GM12878 (cell line): ENCODE measurements at regions not wholly inside any gene's neighbourhood (a gene's known extent, or its start where the extent isn't known, plus 50 kb on each side); places are given as distances from the start of the nearest gene placed in this dataset.

Experiments used
- ATAC-seq: fragments of 200-7000 bp; cut with Tn5 transposase; 3 replicates; pipeline ENCODE4 v1.9.1; 2020; ENCODE audit warnings: mild to moderate bottlenecking, moderate library complexity
- BruUV-seq: library from RNA; stranded (reverse); fragments of 400-500 nt; replicated peaks from 2 replicates; lab custom pipeline; 2021; lab: Mats Ljungman, UMichigan
- CTCF ChIA-PET: fragments of 300-600 bp; sonication (Branson Sonifier 250); formaldehyde crosslinking; extraction: SDS; loops from one replicate; lab custom pipeline; 2021; ENCODE audit warnings: inconsistent platforms; lab: Yijun Ruan, JAX
- POLR2A ChIA-PET: fragments of 350-600 bp; formaldehyde crosslinking; extraction: SDS; loops from one replicate; lab custom pipeline; 2021; ENCODE audit warnings: inconsistent platforms; lab: Charles Lee
- RAD21 ChIA-PET: fragments of 300-600 bp; sonication (Branson Sonifier 250); formaldehyde crosslinking; loops from one replicate; lab custom pipeline; 2023; ENCODE audit warnings: antibody characterized with exemption; ENCODE audit not compliant: unreplicated experiment; lab: Charles Lee
- SMC1A ChIA-PET: fragments of 300-600 bp; sonication (Branson Sonifier 250); formaldehyde crosslinking; loops from one replicate; lab custom pipeline; 2023; ENCODE audit not compliant: unreplicated experiment, uncharacterized antibody; lab: Charles Lee
- DNase-seq: peaks from one replicate; pipeline ENCODE4 v3.0.0-alpha.2; 2011; ENCODE audit warnings: low read depth, low spot score
- FAIRE-seq: peaks from 3 replicates; lab custom pipeline; 2011; peaks lifted over from hg19 to GRCh38; lab: Jason Lieb, UNC
- H2AFZ ChIP-seq: 2 replicates; pipeline ENCODE4 v1.6.0; 2011; ENCODE audit warnings: low read depth, low read length, control low read depth; ENCODE audit not compliant: control insufficient read depth
- H3K27ac ChIP-seq: 2 replicates; pipeline ENCODE4 v1.5.1; 2011; ENCODE audit warnings: control low read depth; ENCODE audit not compliant: control insufficient read depth, insufficient read depth
- H3K27me3 ChIP-seq, 2 experiments: replicated peaks in 1 of 2; 2 replicates each; pipeline versions ENCODE4 v1.6.0 to v1.6.1; 2011; ENCODE audit warnings: low read length in 1 of 2; ENCODE audit not compliant: control insufficient read depth in 2 of 2, insufficient read depth in 2 of 2
- H3K36me3 ChIP-seq, 2 experiments: 2 replicates each; pipeline ENCODE4 v1.5.1; 2011; ENCODE audit warnings: low read length in 1 of 2; ENCODE audit not compliant: control insufficient read depth in 2 of 2, insufficient read depth in 2 of 2
- H3K4me1 ChIP-seq: 2 replicates; pipeline ENCODE4 v1.6.1; 2011; ENCODE audit warnings: mild to moderate bottlenecking, low read length, moderate library complexity, mixed read lengths; ENCODE audit not compliant: control insufficient read depth, insufficient read depth
- H3K4me2 ChIP-seq: 2 replicates; pipeline ENCODE4 v1.6.0; 2011; ENCODE audit warnings: control low read depth; ENCODE audit not compliant: control insufficient read depth, insufficient read depth
- H3K4me3 ChIP-seq: fragments of 200-600 bp; sonication (generic); 2 replicates; pipeline ENCODE4 v1.5.1; 2016
- H3K79me2 ChIP-seq: 2 replicates; pipeline ENCODE4 v1.6.0; 2011; ENCODE audit warnings: low read length; ENCODE audit not compliant: control insufficient read depth, insufficient read depth
- H3K9ac ChIP-seq: 2 replicates; pipeline ENCODE4 v1.8.0; 2011; ENCODE audit warnings: low read length, control low read depth, mixed read lengths; ENCODE audit not compliant: control insufficient read depth, insufficient read depth
- H3K9me3 ChIP-seq: replicated peaks from 3 replicates; pipeline ENCODE4 v1.5.1; 2011; ENCODE audit warnings: mild to moderate bottlenecking, low read length; ENCODE audit not compliant: control insufficient read depth, insufficient read depth
- H4K20me1 ChIP-seq: 2 replicates; pipeline ENCODE4 v1.6.0; 2011; ENCODE audit not compliant: control insufficient read depth, insufficient read depth
- ATF2 ChIP-seq: IDR thresholded peaks from 2 replicates; pipeline ENCODE4 v1.6.1; 2012; ENCODE audit warnings: low read length, inconsistent platforms
- BCL3 ChIP-seq: IDR thresholded peaks from 2 replicates; pipeline ENCODE4 v1.6.1; 2011; ENCODE audit warnings: borderline replicate concordance, low read depth, mild to moderate bottlenecking, moderate library complexity, low read length; ENCODE audit not compliant: insufficient read depth, poor library complexity, severe bottlenecking
- BHLHE40 ChIP-seq, 2 experiments: fragments of 450-650 bp in 1 of 2; IDR thresholded peaks; 2 replicates each; pipeline ENCODE4 v1.6.1; 2011 to 2017; ENCODE audit warnings: low read depth in 2 of 2, borderline replicate concordance in 1 of 2, improper control_type of control experiment in 1 of 2, low read length in 1 of 2, mild to moderate bottlenecking in 1 of 2
- DPF2 ChIP-seq: fragments of 450-650 bp; IDR thresholded peaks from 2 replicates; pipeline ENCODE4 v1.6.1; 2017; ENCODE audit warnings: mild to moderate bottlenecking
- E2F4 ChIP-seq: IDR thresholded peaks from 2 replicates; pipeline ENCODE4 v1.6.1; 2012; ENCODE audit warnings: low read depth, low read length, improper control_type of control experiment
- IKZF2 ChIP-seq, 2 experiments: fragments of 450-650 bp; IDR thresholded peaks; 2 replicates each; pipeline ENCODE4 v1.6.1; 2017; ENCODE audit warnings: mild to moderate bottlenecking in 2 of 2, moderate library complexity in 2 of 2
- MLLT1 ChIP-seq: fragments of 450-650 bp; IDR thresholded peaks from 2 replicates; pipeline ENCODE4 v1.6.1; 2016; ENCODE audit warnings: mild to moderate bottlenecking
- MTA3 ChIP-seq: IDR thresholded peaks from 2 replicates; pipeline ENCODE4 v1.6.1; 2012; ENCODE audit warnings: low read length, inconsistent platforms, borderline replicate concordance
- NR2F1 ChIP-seq: fragments of 450-650 bp; conservative IDR thresholded peaks from 2 replicates; pipeline ENCODE4 v1.6.1; 2017; ENCODE audit warnings: mild to moderate bottlenecking
- POLR2A ChIP-seq: IDR thresholded peaks from 2 replicates; pipeline ENCODE4 v1.6.1; 2011; ENCODE audit warnings: low read depth, mild to moderate bottlenecking, low read length
- SIN3A ChIP-seq: IDR thresholded peaks from 2 replicates; pipeline ENCODE4 v1.6.1; 2012; ENCODE audit warnings: low read depth, low read length, improper control_type of control experiment
- TCF3 ChIP-seq: IDR thresholded peaks from 2 replicates; pipeline ENCODE4 v1.6.1; 2012; ENCODE audit warnings: low read depth, mild to moderate bottlenecking, low read length, borderline replicate concordance; ENCODE audit not compliant: insufficient read depth
- ZNF687 ChIP-seq: fragments of 450-650 bp; IDR thresholded peaks from 2 replicates; pipeline ENCODE4 v1.6.1; 2017; ENCODE audit warnings: mild to moderate bottlenecking, moderate library complexity
- WGBS: methylation state at CpG from one replicate; pipeline ENCODE4 v1.1.6; 2016; ENCODE audit warnings: low lambda C conversion rate; ENCODE audit not compliant: insufficient replicate concordance, insufficient coverage; ENCODE audit errors: missing lambda C conversion rate; 5-methylcytosine and 5-hydroxymethylcytosine counted together
- in situ Hi-C: fragments of 300-500 bp; cut with MboI; formaldehyde crosslinking; loops from 9 replicates; pipeline ENCODE4 v1.14.3; 2018; ENCODE audit warnings: mixed read lengths
- intact Hi-C: fragments of 100-400 bp; cut with micrococcal nuclease; formaldehyde crosslinking; loops from one replicate; pipeline ENCODE4 v1.14.2; 2022; ENCODE audit not compliant: unreplicated experiment

GRCh38 chr9:38164659-38165221 is 95.7 kb upstream of the SHB start:
- Histone ChIP-seq H3K79me2 (no peaks in the 10 kb centered on the region), H3K36me3 (no peaks in the 10 kb centered on the region), H3K9ac (no peak overlapping the region), H4K20me1 (no peaks in the 10 kb centered on the region), H3K4me2 (no peak overlapping the region), H3K4me1 (no peaks in the 10 kb centered on the region; the same call in 1 of the 2 replicates), H3K4me3 (no peak overlapping the region), H3K9me3 (peaks cover under 1% of the 10 kb centered on the region; the same call in 2 of the 3 replicates), H3K27me3 (no peaks in the 10 kb centered on the region), H2AFZ (no peak overlapping the region), H3K27ac (no peak overlapping the region)
- FAIRE-seq (no peak), ATAC-seq (peak; percentile 35; the same call in 2 of the 3 replicates), DNase-seq (no peak)
- intact Hi-C loops (no loop called here), in situ Hi-C loops (loop anchor here (5.0 kb wide), 1 partner anchor 252 kb away; no protein-coding TSS in a partner anchor)
- ChIA-PET CTCF (interaction anchor here (0.6 to 9.2 kb wide), 16 partner anchors 9 to 251 kb away, joined by 3 to 243 read pairs (median 4); no protein-coding TSS in a partner anchor), SMC1A (interaction anchor here (0.6 to 8.1 kb wide), 21 partner anchors 12 to 251 kb away, joined by 3 to 69 read pairs (median 4); no protein-coding TSS in a partner anchor), RAD21 (interaction anchor here (0.8 to 8.4 kb wide), 12 partner anchors 10 to 167 kb away, joined by 3 to 162 read pairs (median 6); no protein-coding TSS in a partner anchor), POLR2A (interaction anchor here (1.3 to 2.0 kb wide), 4 partner anchors 18 to 193 kb away, joined by 3 to 7 read pairs (median 5); no protein-coding TSS in a partner anchor)
- BruUV-seq = no TSS peak
- WGBS = 10% methylated on average over 8 of the region's 9 CpGs
- TF ChIP-seq TCF3 (no peak), ATF2 (0 out of 2 replicates have a peak, but pooled peaks have one; percentile 17), BCL3 (peak; percentile 41), SIN3A (no peak), IKZF2 (IDR thresholded peaks at IDR 0.05) (no peak; a peak in 1 of 4 replicates), ZNF687 (0 out of 2 replicates have a peak, but pooled peaks have one; percentile 38), E2F4 (no peak), DPF2 (no peak), BHLHE40 (IDR thresholded peaks at IDR 0.05; ENCODE audit: borderline replicate concordance in 1 of 2, low read depth in 2 of 2, low read length in 1 of 2) (peak in 1 of 2 experiments; percentile 57; a peak in 2 of 4 replicates), NR2F1 (no peak), MTA3 (no peak), MLLT1 (no peak), POLR2A (no peak)
